GM18517 (cell line): ENCODE measurements at regions not wholly inside any gene's neighbourhood (a gene's known extent, or its start where the extent isn't known, plus 50 kb on each side); places are given as distances from the start of the nearest gene placed in this dataset.
"Not testable (repeated sequence)": the region's sequence is repeated elsewhere in the genome, so short reads cannot be mapped to it uniquely, and the experiment has no call there.

Experiments used
- ATAC-seq: cut with Tn5 transposase; IDR thresholded peaks from one replicate; pipeline ENCODE4 v1.9.1; 2021; ENCODE audit warnings: mild to moderate bottlenecking, moderate library complexity; ENCODE audit not compliant: unreplicated experiment

GRCh38 chr12:67488349-67488748, 160.2 kb upstream of the DYRK2 start:
- not testable (repeated sequence) for ATAC-seq

GRCh38 chr12:67489007-67489406, 159.5 kb upstream of the DYRK2 start:
- no peak for ATAC-seq

DNA sequence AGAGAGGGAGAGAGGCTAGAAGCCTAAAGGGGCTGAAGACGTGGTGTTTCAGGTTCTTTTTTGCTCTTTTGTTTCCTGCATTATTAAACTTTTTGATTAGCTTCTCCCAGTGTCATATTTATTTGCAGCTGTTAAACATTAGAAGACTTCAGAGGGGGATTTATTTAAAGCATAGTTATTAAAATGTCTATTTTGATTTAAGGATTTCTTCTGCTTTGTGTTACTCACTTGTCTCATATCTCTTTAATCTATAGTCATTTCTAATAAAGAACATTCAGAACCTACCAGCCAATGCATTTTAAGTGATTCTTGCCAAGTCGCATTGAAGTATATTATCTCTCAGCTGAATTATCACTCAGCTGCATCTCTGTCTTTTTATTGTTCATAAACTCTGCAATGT, 152.0 kb upstream of the DYRK2 start:
- no peak for ATAC-seq

GRCh38 chr12:67498991-67499390, 149.6 kb upstream of the DYRK2 start:
- ATAC-seq: no peak

DNA sequence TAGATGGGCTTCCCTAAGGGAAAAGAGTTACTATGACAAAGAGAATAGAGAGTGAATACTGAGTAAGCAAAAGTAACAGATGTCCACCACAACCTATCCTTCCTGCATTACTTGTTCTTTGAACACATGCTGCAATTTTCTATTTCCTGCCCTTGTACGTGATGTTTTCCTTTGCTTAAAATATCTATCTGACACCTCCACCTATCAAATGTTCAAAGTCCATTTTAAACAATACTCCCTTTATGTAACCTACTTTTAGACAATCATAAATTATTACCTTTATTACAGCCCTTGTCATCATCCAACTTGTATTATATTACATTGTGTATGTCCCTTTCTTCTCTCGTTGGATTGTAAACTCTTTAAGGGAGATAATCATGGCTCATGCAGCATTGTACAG, 147.2 kb upstream of the DYRK2 start:
- ATAC-seq: no peak

DNA sequence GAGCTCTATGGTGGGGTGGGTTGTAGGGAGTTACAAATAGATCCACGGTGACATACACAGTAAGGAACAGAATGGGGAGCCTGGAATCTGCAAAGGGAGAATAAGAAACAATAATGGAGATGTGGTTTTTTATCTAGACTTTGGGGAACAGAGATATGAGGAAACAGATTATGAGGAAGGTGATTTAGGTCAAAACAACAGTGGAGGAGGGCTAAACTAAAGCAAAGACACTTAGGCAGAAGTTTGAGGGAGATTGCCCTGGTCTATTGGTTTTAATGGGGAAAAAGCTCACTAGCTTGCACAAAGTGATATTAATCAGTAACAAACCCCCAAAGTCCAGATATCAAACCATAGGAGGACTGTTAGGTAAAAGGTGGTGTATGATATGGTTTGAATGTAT, 144.5 kb upstream of the DYRK2 start:
- ATAC-seq: no peak

- ATAC-seq: no peak
These were observed 141.8 kb upstream of the DYRK2 start for GRCh38 chr12:67506739-67507138.

DNA sequence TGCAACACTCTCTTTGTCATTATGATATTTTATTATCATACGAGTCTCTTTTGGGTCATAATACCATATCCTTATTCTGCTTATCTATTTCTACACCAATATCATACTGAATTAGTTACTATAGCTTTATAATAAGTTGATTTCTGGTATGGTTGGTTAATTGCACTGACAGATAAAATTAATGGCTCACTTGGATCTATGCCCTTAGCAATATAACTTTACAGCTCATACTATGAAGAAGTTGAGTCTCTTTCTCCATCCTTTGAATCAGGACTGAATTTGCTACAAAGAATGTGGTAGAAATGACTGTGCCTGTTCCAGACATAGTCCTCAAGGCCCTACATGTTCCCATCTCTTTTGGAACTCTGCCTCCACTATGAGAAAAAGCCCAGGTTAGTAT, 139.7 kb upstream of the DYRK2 start:
- no peak for ATAC-seq

DNA sequence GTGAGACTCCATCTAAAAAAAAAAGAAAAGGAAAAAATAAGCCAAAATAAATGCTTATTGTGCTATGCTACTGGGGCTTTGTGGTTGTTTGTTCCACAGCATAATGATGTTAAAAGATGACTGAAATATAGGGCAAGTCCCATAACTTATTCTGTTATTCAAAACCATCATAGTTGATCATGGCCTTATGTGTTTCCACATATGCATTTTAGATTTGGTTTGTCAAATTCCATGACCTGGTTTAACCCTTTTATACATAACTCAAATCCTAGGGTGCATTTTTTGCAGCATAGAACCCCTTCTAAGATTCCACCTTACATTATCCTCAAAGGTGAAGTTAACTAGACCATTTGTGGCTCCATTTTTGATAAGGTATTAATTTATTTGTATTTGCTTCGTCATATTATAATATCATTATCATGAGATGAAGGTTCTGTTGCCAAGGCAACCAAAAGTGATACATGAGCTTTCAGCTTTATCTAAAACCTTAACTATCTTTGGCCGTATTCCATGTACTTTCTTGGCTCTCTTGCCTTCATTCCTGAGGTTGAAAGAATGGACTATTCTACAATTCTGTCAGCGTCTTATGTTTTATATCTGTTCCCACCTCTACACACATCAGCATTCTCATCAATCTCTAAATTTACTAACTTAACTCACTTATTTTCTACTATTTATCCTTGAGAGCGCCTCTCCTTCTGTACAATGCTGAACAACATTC, 138.7 kb upstream of the DYRK2 start:
- no peak for ATAC-seq

DNA sequence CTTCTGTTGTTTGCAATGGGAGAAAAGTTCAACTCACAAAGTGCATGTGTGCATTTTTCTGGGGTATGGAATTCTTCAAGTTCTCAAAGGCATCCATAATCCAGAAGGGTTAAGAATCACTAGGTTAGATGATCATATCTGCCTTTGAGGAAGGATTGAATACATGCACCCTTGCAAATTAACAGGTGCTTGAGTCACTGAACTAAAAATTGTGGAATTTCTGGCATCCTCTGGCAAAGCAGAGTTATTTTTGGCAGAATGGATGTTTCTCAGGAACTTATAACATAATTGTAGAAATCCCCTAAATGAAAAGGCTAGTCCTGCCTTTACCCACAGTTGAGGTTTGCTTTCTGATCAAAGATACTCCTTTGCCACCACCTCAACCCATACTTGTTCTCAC, 136.5 kb upstream of the DYRK2 start:
- no peak for ATAC-seq

- ATAC-seq: no peak
These were observed 134.0 kb upstream of the DYRK2 start for GRCh38 chr12:67514502-67514901.

DNA sequence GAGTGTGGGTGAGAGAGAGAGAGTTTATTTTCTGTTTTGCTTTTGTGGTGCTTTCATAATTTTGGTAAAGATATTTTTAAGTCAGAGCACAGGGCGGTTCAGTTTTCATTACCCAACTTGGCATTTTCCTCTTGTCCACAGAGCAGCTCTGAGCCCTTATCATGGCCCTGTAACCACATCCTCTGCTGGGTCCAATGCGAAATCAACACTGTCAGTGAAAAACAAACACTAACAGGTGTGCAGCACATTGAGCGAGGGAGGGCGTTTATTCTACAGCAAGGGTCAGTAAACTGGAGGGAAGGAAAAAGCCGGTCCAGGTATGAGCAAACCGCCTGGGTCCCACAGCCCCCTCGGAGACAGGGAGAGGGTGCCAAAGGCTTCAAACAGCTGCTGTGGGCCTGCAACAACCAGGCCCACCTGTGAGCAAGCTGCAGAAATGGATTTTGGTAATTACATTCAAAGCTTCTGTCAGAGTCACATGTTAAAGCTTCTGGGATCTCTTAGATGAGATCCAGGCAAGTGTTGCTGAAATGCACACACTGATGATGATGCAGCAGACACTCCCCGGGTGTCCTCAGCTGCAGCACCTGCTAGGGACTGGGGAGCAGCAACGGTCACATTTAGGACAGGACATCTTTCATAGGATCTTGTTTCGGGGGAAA, 132.7 kb upstream of the DYRK2 start:
- ATAC-seq: peak; percentile 94

- no peak for ATAC-seq
These were observed 131.2 kb upstream of the DYRK2 start for GRCh38 chr12:67517181-67517887.

GRCh38 chr12:67519484-67520433, 128.8 kb upstream of the DYRK2 start:
- ATAC-seq: no peak

- ATAC-seq: no peak
These were observed 127.9 kb upstream of the DYRK2 start for GRCh38 chr12:67520606-67521005.

DNA sequence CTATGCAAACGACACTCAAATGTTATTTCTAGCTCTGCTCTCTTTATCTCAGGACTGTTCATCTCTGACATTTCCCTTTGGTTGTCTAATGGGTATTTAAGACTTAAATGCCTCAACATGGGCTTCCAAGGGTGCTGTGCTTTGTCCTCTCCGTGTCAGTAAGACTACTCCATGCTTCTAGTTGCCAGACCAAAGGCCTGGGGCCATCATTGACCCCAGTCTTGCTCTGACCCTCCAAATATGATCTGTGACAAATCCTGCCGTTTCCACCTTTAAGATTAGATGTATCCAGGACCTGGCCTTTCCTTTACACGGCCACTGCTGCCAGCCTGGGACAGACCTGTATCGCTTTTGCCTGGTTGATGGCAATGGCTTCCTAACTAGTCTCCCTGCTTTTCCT, 126.3 kb upstream of the DYRK2 start:
- no peak for ATAC-seq

DNA sequence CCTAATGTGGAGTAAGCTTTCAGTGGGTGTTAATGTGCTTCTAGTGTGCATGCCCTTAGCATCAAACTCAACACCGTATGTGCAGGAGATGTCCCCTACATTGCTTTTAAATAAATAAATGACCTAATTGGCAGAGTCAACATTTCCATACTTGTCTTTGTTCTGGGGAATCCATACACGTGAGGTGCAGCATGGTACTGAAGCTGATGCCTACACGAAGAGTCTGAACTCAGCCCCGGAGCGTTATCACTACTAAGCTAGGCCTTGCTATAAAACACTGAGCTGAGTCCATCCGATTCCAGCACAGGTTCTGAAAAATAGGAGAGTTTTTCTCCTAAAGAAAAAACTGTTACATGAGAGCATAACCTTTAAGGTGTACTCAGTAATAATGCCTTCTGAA, 125.0 kb upstream of the DYRK2 start:
- ATAC-seq: no peak

DNA sequence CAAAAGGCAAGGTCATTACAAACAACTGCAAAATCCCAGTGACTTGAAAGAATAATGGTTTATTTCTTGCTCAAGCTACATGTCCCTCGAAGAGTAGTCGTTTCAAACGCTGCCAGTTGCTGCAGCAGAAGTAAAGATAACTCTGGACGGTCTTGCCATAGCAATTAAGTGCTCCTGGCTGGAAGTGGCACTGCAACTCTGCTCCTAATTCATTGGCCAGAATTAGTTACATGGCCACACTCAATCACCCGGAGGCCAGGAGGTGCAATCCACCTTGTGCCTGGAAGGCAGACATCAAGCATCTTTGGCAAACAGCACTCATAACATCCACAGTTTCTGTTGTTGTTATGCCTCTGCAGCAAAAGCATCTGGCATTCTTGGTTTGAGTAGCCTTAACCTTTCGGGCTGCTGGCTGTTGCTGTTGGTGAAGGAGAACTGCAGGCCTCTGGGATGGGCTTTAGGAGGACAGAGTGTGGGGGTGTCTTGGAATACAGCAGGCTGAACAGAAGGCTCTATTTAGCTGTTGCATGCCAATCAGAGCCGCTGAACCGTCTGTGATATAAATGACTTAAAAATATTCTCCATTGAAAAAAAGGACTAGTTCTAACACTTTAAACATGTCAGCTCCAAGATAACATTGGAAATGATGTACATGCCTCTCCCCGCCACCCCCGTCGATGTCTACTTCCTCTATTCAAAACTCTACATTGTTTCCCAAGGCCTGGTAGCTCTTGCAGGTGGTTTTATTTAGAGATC, 123.5 kb upstream of the DYRK2 start:
- no peak for ATAC-seq

- no peak for ATAC-seq
These were observed 123.0 kb upstream of the DYRK2 start for GRCh38 chr12:67525617-67525884.

GRCh38 chr12:67526129-67526528, 122.4 kb upstream of the DYRK2 start:
- ATAC-seq: no peak

DNA sequence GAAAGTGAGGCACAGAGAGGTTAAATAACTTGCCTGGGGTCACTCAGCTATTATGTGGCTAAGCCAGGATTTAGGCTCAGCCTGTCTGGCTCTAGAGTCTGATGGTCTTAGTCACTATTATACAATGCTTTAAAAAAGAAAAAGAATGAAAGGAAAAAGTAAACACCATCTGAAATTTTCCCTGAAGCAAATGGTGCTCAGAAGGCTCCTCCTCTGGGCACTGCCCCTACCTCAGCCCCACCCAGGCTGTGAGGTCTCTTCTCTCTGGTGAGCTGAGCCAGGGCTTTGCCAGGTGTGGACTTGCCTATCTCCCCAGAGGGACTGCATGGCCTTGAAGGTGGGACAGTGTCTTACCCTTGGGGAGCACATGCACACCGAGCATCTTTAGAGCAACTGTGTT, 117.5 kb upstream of the DYRK2 start:
- no peak for ATAC-seq
